Stimulated activated CD4-positive, alpha-beta T cell treated with anti-CD3 and anti-CD28 coated beads, Interleukin-15, amount 100 ng/mL, for 48 hours (primary cell): ENCODE measurements at regions not wholly inside any gene's neighbourhood (a gene's known extent, or its start where the extent isn't known, plus 50 kb on each side); places are given as distances from the start of the nearest gene placed in this dataset.

Experiments used
- DNase-seq, 2 donors: peaks; one replicate each; pipeline ENCODE4 v3.0.0-alpha.2; 2020; ENCODE audit warnings: low read depth in 2 of 2

GRCh38 chr13:43984292-43984691 lies 104.6 kb downstream of the LACC1 start:
- DNase-seq = no peak

- no peak for DNase-seq
These were observed 105.8 kb downstream of the LACC1 start for GRCh38 chr13:43985422-43986072.

GRCh38 chr13:43986421-43986981 lies 106.8 kb downstream of the LACC1 start:
- DNase-seq = no peak

- no peak for DNase-seq
These were observed 108.6 kb downstream of the LACC1 start for GRCh38 chr13:43988302-43988701.

GRCh38 chr13:43990021-43990420 lies 110.3 kb downstream of the LACC1 start:
- DNase-seq = no peak

- DNase-seq = no peak
These were observed 111.1 kb downstream of the LACC1 start for GRCh38 chr13:43990829-43991228.

GRCh38 chr13:43991773-43992201 lies 112.1 kb downstream of the LACC1 start:
- DNase-seq = no peak

- DNase-seq = no peak
These were observed 112.5 kb downstream of the LACC1 start for GRCh38 chr13:43992211-43992610.

GRCh38 chr13:43994999-43995859 lies 115.5 kb downstream of the LACC1 start:
- DNase-seq = no peak

GRCh38 chr13:43996221-43996620 lies 116.5 kb downstream of the LACC1 start:
- DNase-seq = no peak

- no peak for DNase-seq
These were observed 123.8 kb downstream of the LACC1 start for GRCh38 chr13:44003481-44003880.

GRCh38 chr13:44004878-44005277 lies 125.2 kb downstream of the LACC1 start:
- DNase-seq = no peak

- no peak for DNase-seq
These were observed 127.7 kb downstream of the LACC1 start for GRCh38 chr13:44007451-44007850.

- DNase-seq = no peak
These were observed 131.3 kb downstream of the LACC1 start for GRCh38 chr13:44011036-44011435.

- DNase-seq = no peak
These were observed 133.4 kb downstream of the LACC1 start for GRCh38 chr13:44012910-44013757.

- DNase-seq = no peak
These were observed 134.1 kb downstream of the LACC1 start for GRCh38 chr13:44013758-44014291.

GRCh38 chr13:44014501-44014900 lies 134.8 kb downstream of the LACC1 start:
- DNase-seq = no peak

GRCh38 chr13:44015118-44015517 lies 135.4 kb downstream of the LACC1 start:
- DNase-seq = no peak

- DNase-seq = no peak
These were observed 136.1 kb downstream of the LACC1 start for GRCh38 chr13:44015811-44016210.

GRCh38 chr13:44017756-44018309 lies 138.1 kb downstream of the LACC1 start:
- DNase-seq = no peak

GRCh38 chr13:44019651-44020050 lies 139.9 kb downstream of the LACC1 start:
- DNase-seq = no peak
